IMR-90 (cell line): ENCODE measurements at regions not wholly inside any gene's neighbourhood (a gene's known extent, or its start where the extent isn't known, plus 50 kb on each side); places are given as distances from the start of the nearest gene placed in this dataset.

ENCODE experiments used
- ATAC-seq: fragments of 200-7000 bp; cut with Tn5 transposase; 2 replicates; pipeline ENCODE4 v1.9.1; 2020; ENCODE audit warnings: low read depth, mild to moderate bottlenecking, moderate library complexity
- BruUV-seq: library from RNA; stranded (reverse); fragments of 400-500 nt; replicated peaks from 2 replicates; lab custom pipeline; 2021; lab: Mats Ljungman, UMichigan
- CTCF ChIA-PET: fragments of 300-600 bp; formaldehyde crosslinking; extraction: SDS; loops from one replicate; lab custom pipeline; 2021; ENCODE audit warnings: antibody characterized with exemption; lab: Yijun Ruan, JAX
- POLR2A ChIA-PET: fragments of 300-600 bp; sonication (Branson Sonifier 250); formaldehyde crosslinking; loops from one replicate; lab custom pipeline; 2022; ENCODE audit warnings: antibody characterized with exemption; ENCODE audit not compliant: unreplicated experiment; lab: Charles Lee
- DNase-seq: peaks from one replicate; pipeline ENCODE4 v3.0.0; 2013
- H2AFZ ChIP-seq: replicated peaks from 2 replicates; pipeline ENCODE3; 2013; ENCODE audit warnings: low read length, mild to moderate bottlenecking; ENCODE audit not compliant: poor library complexity
- H2AK5ac ChIP-seq: 2 replicates; pipeline ENCODE4 v1.6.1; 2013; ENCODE audit warnings: low read depth, low read length, inconsistent platforms
- H2AK9ac ChIP-seq: replicated peaks from 2 replicates; pipeline ENCODE3; 2013; ENCODE audit warnings: mild to moderate bottlenecking, low read depth, low read length, moderate library complexity; ENCODE audit not compliant: poor library complexity
- H2BK120ac ChIP-seq: 2 replicates; pipeline ENCODE4 v1.6.1; 2013; ENCODE audit warnings: low read depth, low read length, inconsistent platforms
- H2BK15ac ChIP-seq: 3 replicates; pipeline ENCODE4 v1.6.1; 2013; ENCODE audit warnings: low read depth, low read length, inconsistent platforms
- H2BK20ac ChIP-seq: 2 replicates; pipeline ENCODE4 v1.6.1; 2013; ENCODE audit warnings: low read depth, mild to moderate bottlenecking, inconsistent platforms, low read length, moderate library complexity
- H2BK5ac ChIP-seq: 2 replicates; pipeline ENCODE4 v1.6.1; 2013; ENCODE audit warnings: mild to moderate bottlenecking, low read depth, low read length, inconsistent platforms; ENCODE audit not compliant: poor library complexity, severe bottlenecking
- H3K14ac ChIP-seq: replicated peaks from 2 replicates; pipeline ENCODE4 v1.6.1; 2013; ENCODE audit warnings: low read depth, low read length, inconsistent platforms
- H3K18ac ChIP-seq: 2 replicates; pipeline ENCODE4 v1.6.1; 2013; ENCODE audit warnings: low read depth, low read length, control low read depth
- H3K23ac ChIP-seq: 2 replicates; pipeline ENCODE4 v1.6.1; 2013; ENCODE audit warnings: low read depth, low read length, inconsistent platforms
- H3K27ac ChIP-seq: 2 replicates; pipeline ENCODE4 v1.5.1; 2013; ENCODE audit warnings: mild to moderate bottlenecking, control low read depth, low read length; ENCODE audit not compliant: insufficient read depth
- H3K27me3 ChIP-seq: 2 replicates; pipeline ENCODE4 v1.6.1; 2013; ENCODE audit warnings: low read length; ENCODE audit not compliant: control insufficient read depth, insufficient read depth
- H3K36me3 ChIP-seq: 2 replicates; pipeline ENCODE4 v1.6.1; 2013; ENCODE audit warnings: low read length, mixed read lengths; ENCODE audit not compliant: control insufficient read depth, insufficient read depth
- H3K4ac ChIP-seq: 2 replicates; pipeline ENCODE4 v1.6.1; 2013; ENCODE audit warnings: low read depth, low read length, inconsistent platforms
- H3K4me1 ChIP-seq: 2 replicates; pipeline ENCODE4 v1.6.1; 2013; ENCODE audit warnings: low read length, mixed read lengths; ENCODE audit not compliant: control insufficient read depth, insufficient read depth
- H3K4me2 ChIP-seq: 2 replicates; pipeline ENCODE4 v1.6.1; 2013; ENCODE audit warnings: low read depth, mild to moderate bottlenecking, control low read depth, low read length, moderate library complexity
- H3K4me3 ChIP-seq: 2 replicates; pipeline ENCODE4 v1.5.1; 2013; ENCODE audit warnings: low read depth, mild to moderate bottlenecking, control low read depth, low read length, moderate library complexity; ENCODE audit not compliant: insufficient read depth
- H3K56ac ChIP-seq: 2 replicates; pipeline ENCODE4 v1.6.1; 2013; ENCODE audit warnings: low read length, inconsistent platforms; ENCODE audit not compliant: insufficient read depth; ENCODE audit errors: extremely low read depth
- H3K79me1 ChIP-seq, 2 experiments: 2 replicates each; pipeline ENCODE4 v1.6.1; 2013; ENCODE audit warnings: low read length in 2 of 2, inconsistent platforms in 1 of 2, low read depth in 1 of 2
- H3K9ac ChIP-seq: 2 replicates; pipeline ENCODE4 v1.6.1; 2013; ENCODE audit warnings: low read depth, low read length, control low read depth
- H3K9me1 ChIP-seq: 2 replicates; pipeline ENCODE4 v1.6.1; 2013; ENCODE audit warnings: low read length, inconsistent platforms; ENCODE audit not compliant: insufficient read depth
- H3K9me3 ChIP-seq: 2 replicates; pipeline ENCODE4 v1.6.1; 2013; ENCODE audit warnings: low read length; ENCODE audit not compliant: control insufficient read depth, insufficient read depth
- H4K20me1 ChIP-seq: 2 replicates; pipeline ENCODE4 v1.6.1; 2013; ENCODE audit warnings: low read length, inconsistent platforms; ENCODE audit not compliant: insufficient read depth
- H4K5ac ChIP-seq: 2 replicates; pipeline ENCODE4 v1.6.1; 2013; ENCODE audit warnings: mild to moderate bottlenecking, low read depth, low read length, control low read depth
- H4K8ac ChIP-seq, 2 experiments: 2 replicates each; pipeline ENCODE4 v1.6.1; 2013; ENCODE audit warnings: low read depth in 2 of 2, low read length in 2 of 2, control low read depth in 1 of 2, inconsistent platforms in 1 of 2
- H4K91ac ChIP-seq: 2 replicates; pipeline ENCODE4 v1.6.1; 2013; ENCODE audit warnings: low read depth, low read length, inconsistent platforms; ENCODE audit not compliant: insufficient read depth
- BHLHE40 ChIP-seq: fragments of 150-350 bp; IDR thresholded peaks from 2 replicates; pipeline ENCODE4 v1.6.1; 2016; ENCODE audit warnings: mild to moderate bottlenecking, low read depth, low read length
- CEBPB ChIP-seq: IDR thresholded peaks from 2 replicates; pipeline ENCODE4 v1.6.1; 2012; ENCODE audit warnings: low read depth, low read length, improper control_type of control experiment
- CHD1 ChIP-seq: IDR thresholded peaks from 2 replicates; pipeline ENCODE4 v1.6.1; 2012; ENCODE audit warnings: low read depth, low read length, improper control_type of control experiment
- FOS ChIP-seq: fragments of 150-350 bp; IDR thresholded peaks from 2 replicates; pipeline ENCODE4 v1.6.1; 2016; ENCODE audit warnings: low read depth, low read length
- MAZ ChIP-seq: IDR thresholded peaks from 2 replicates; pipeline ENCODE4 v1.6.1; 2012; ENCODE audit warnings: low read depth, mild to moderate bottlenecking, low read length, improper control_type of control experiment, moderate library complexity, borderline replicate concordance
- POLR2A ChIP-seq: IDR thresholded peaks from 2 replicates; pipeline ENCODE4 v1.6.1; 2012; ENCODE audit warnings: mild to moderate bottlenecking, low read depth, low read length
- RAD21 ChIP-seq: IDR thresholded peaks from 2 replicates; pipeline ENCODE4 v1.6.1; 2012; ENCODE audit warnings: low read length, improper control_type of control experiment
- RFX5 ChIP-seq: IDR thresholded peaks from 2 replicates; pipeline ENCODE4 v1.8.0; 2012; ENCODE audit warnings: low read depth, mild to moderate bottlenecking, low read length, moderate library complexity
- WGBS, 2 experiments: methylation state at CpG; one replicate each; pipeline versions ENCODE4 v1.1.5 to v1.1.7; 2013; ENCODE audit warnings: missing lambda C conversion rate in 2 of 2; ENCODE audit not compliant: insufficient read length in 1 of 2; ENCODE audit errors: extremely low coverage in 2 of 2; 5-methylcytosine and 5-hydroxymethylcytosine counted together
- dilution Hi-C: fragments of 300-500 bp; cut with HindIII; formaldehyde crosslinking; loops from one replicate; pipeline ENCODE4 v1.14.3; 2018; ENCODE audit warnings: low sequenced_read_pairs; ENCODE audit not compliant: unreplicated experiment
- in situ Hi-C: fragments of 300-500 bp; cut with MboI; formaldehyde crosslinking; loops from 3 replicates; pipeline ENCODE4 v1.14.3; 2019; ENCODE audit warnings: low sequenced_read_pairs, inconsistent platforms, mixed read lengths
- intact Hi-C: fragments of 100-400 bp; cut with micrococcal nuclease; formaldehyde crosslinking; loops from 2 replicates; pipeline ENCODE4 v1.10.0; 2022

GRCh38 chr13:78714717-78715116 lies 55.8 kb upstream of the OBI1 start:
- no peaks in the 10 kb centered on the region for H3K9me1 ChIP-seq
- H3K56ac ChIP-seq: no peak overlapping the region
- H3K36me3 ChIP-seq: no peaks in the 10 kb centered on the region
- H2BK20ac ChIP-seq: no peak overlapping the region
- no peaks in the 10 kb centered on the region for H3K27me3 ChIP-seq
- H2AFZ ChIP-seq: no peak overlapping the region
- no peak overlapping the region for H2BK15ac ChIP-seq
- H4K91ac ChIP-seq: no peak overlapping the region
- TF ChIP-seq POLR2A (no peak), RFX5 (no peak), FOS (no peak), RAD21 (no peak), BHLHE40 (no peak), MAZ (no peak), CEBPB (no peak), CHD1 (no peak)
- no peaks in the 10 kb centered on the region for H3K9me3 ChIP-seq
- WGBS, 2 experiments: no CpG with 5 or more reads among the region's 1 CpG
- H3K4me2 ChIP-seq: no peak overlapping the region
- DNase-seq: no peak
- ChIA-PET POLR2A (no interaction called here), CTCF (no interaction called here)
- no peaks in the 10 kb centered on the region for H3K4me1 ChIP-seq
- H3K9ac ChIP-seq: no peak overlapping the region
- in situ Hi-C loops: no loop called here
- no peak overlapping the region for H4K8ac ChIP-seq
- no peak overlapping the region for H3K27ac ChIP-seq
- H3K4ac ChIP-seq: no peak overlapping the region
- no peak overlapping the region for H3K23ac ChIP-seq
- ATAC-seq: no peak
- no peaks in the 10 kb centered on the region for H3K79me1 ChIP-seq
- no peak overlapping the region for H2AK9ac ChIP-seq
- H4K20me1 ChIP-seq: no peaks in the 10 kb centered on the region
- H2AK5ac ChIP-seq: no peak overlapping the region
- H4K5ac ChIP-seq: no peak overlapping the region
- H3K18ac ChIP-seq: no peak overlapping the region
- H2BK5ac ChIP-seq: no peak overlapping the region
- H3K4me3 ChIP-seq: no peak overlapping the region
- dilution Hi-C loops: no loop called here
- BruUV-seq: no TSS peak
- H3K14ac ChIP-seq: no peak overlapping the region
- H2BK120ac ChIP-seq: no peak overlapping the region
- intact Hi-C loops: no loop called here
